ENCODE measurements at regions not wholly inside any gene's neighbourhood (a gene's known extent, or its start where the extent isn't known, plus 50 kb on each side); places are given as distances from the start of the nearest gene placed in this dataset.

DNA sequence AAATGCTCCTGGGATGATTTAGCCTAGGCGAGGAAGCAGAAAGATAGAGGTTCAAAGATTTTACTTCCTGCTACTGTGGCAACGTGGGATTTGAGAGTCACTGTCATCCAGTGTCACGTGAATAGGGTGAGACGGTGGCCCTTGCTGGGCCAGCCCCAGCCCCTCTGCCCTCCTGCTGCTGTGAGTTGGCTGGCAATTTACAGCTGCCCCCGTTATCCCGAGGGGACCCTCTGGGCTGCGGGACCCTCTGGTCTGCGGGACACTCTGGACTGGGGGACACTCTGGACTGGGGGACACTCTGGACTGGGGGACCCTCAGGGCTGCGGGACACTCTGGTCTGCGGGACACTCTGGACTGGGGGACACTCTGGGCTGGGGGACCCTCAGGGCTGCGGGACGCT lies 765.4 kb downstream of the TRIML1 start:
- intact Hi-C loops (cut with DNase I) = no loop called here
- H3K36me3 ChIP-seq = no peaks in the 10 kb centered on the region
- 88% methylated on average over 12 of the region's 12 CpGs for WGBS, 2 donors
- no peak overlapping the region for H3K4me3 ChIP-seq
- TF ChIP-seq POLR2A (IDR thresholded peaks at IDR 0.05) (no peak), EP300 (IDR thresholded peaks at IDR 0.05) (no peak), POLR2AphosphoS5 (IDR thresholded peaks at IDR 0.05) (no peak)
- TF ChIP-seq, protein P1, sequence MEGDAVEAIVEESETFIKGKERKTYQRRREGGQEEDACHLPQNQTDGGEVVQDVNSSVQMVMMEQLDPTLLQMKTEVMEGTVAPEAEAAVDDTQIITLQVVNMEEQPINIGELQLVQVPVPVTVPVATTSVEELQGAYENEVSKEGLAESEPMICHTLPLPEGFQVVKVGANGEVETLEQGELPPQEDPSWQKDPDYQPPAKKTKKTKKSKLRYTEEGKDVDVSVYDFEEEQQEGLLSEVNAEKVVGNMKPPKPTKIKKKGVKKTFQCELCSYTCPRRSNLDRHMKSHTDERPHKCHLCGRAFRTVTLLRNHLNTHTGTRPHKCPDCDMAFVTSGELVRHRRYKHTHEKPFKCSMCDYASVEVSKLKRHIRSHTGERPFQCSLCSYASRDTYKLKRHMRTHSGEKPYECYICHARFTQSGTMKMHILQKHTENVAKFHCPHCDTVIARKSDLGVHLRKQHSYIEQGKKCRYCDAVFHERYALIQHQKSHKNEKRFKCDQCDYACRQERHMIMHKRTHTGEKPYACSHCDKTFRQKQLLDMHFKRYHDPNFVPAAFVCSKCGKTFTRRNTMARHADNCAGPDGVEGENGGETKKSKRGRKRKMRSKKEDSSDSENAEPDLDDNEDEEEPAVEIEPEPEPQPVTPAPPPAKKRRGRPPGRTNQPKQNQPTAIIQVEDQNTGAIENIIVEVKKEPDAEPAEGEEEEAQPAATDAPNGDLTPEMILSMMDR (IDR thresholded peaks at IDR 0.05) = no peak
- no peak overlapping the region for H3K27ac ChIP-seq
- no peaks in the 10 kb centered on the region for H3K4me1 ChIP-seq
- no peak for DNase-seq
- H3K9me3 ChIP-seq = no peaks in the 10 kb centered on the region
- H3K27me3 ChIP-seq = no peaks in the 10 kb centered on the region

DNA sequence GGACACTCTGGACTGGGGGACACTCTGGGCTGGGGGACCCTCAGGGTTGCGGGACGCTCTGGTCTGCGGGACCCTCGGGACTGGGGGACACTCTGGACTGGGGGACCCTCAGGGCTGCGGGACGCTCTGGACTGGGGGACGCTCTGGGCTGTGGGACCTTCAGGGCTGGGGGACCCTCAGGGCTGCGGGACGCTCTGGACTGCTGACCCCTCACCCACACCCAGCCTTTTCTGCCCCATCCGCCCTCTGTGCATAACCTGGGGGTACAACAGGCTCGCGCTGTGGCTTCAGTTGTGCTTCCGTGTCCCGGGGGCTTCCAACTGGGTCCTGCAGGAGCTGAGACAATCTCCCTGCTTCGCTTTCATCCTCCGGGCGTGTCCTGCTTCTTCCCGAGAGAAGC lies 766.0 kb downstream of the TRIML1 start:
- no peaks in the 10 kb centered on the region for H3K27me3 ChIP-seq
- no peaks in the 10 kb centered on the region for H3K36me3 ChIP-seq
- H3K4me3 ChIP-seq = no peak overlapping the region
- WGBS, 2 donors = 86 to 94% methylated on average over 18 of the region's 18 CpGs
- no peak for TF ChIP-seq POLR2A (IDR thresholded peaks at IDR 0.05)
- H3K27ac ChIP-seq = no peak overlapping the region
- DNase-seq = no peak
- no peaks in the 10 kb centered on the region for H3K9me3 ChIP-seq
- no peaks in the 10 kb centered on the region for H3K4me1 ChIP-seq
- intact Hi-C loops (cut with DNase I) = no loop called here

DNA sequence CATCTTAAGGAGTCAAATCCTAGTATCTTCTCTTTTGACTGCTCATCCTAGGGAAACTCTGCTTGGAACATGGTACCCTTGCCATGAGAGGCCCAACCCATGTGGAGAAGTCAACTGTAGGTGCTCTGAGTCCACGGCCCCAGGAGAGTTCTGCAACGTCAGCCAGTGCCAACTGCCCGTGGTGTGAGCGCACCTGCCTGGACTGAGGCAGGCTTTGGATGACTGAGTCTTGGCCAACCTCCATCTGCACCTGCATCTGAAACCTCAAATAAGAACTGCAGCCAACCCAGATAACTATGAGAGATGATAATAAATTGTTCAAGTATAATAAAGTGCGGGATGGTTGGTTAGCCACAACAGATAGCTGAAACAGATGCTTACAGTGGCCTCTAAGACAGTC lies 772.0 kb downstream of the TRIML1 start:
- H3K4me3 ChIP-seq = no peak overlapping the region
- intact Hi-C loops (cut with DNase I) = no loop called here
- no peaks in the 10 kb centered on the region for H3K27me3 ChIP-seq
- H3K4me1 ChIP-seq = no peaks in the 10 kb centered on the region
- TF ChIP-seq, protein P1 (IDR thresholded peaks at IDR 0.05) = no peak
- TF ChIP-seq EP300 (IDR thresholded peaks at IDR 0.05) (no peak), POLR2AphosphoS5 (IDR thresholded peaks at IDR 0.05) (no peak), POLR2A (IDR thresholded peaks at IDR 0.05) (no peak)
- no peak for DNase-seq
- no peak overlapping the region for H3K27ac ChIP-seq
- H3K36me3 ChIP-seq = no peaks in the 10 kb centered on the region
- 91% methylated on average over 5 of the region's 5 CpGs for WGBS, 2 donors
- H3K9me3 ChIP-seq = peaks cover 0 to 7% (median 0%) of the 10 kb centered on the region in 4 donors

DNA sequence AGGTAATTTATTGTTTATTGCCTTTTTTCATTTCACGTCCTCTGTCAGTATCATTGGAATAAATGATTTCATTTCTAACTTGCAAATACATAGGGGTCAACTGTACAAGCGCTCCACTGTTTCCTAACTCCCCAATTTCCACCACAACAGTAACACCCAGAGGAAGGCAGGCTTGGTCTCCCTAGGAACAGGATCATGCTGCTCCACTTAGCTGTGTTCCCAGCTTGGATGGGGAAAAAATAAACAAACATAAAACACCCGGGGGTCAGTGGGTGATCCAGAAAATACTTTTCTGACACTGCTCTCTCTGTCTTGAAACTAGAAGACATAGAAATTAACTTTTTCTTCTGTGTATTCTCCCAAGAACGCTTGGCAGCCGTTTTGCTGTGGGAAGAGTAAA lies 772.5 kb downstream of the TRIML1 start:
- Histone ChIP-seq H3K9me3 (peaks cover 0 to 9% (median 0%) of the 10 kb centered on the region in 4 donors), H3K27me3 (no peaks in the 10 kb centered on the region), H3K4me3 (no peak overlapping the region), H3K27ac (no peak overlapping the region), H3K4me1 (no peaks in the 10 kb centered on the region), H3K36me3 (no peaks in the 10 kb centered on the region)
- WGBS, 2 donors = 70 to 76% methylated on average over 5 of the region's 5 CpGs
- TF ChIP-seq EP300 (IDR thresholded peaks at IDR 0.05) = no peak
- intact Hi-C loops (cut with DNase I) = no loop called here
- no peak for DNase-seq

DNA sequence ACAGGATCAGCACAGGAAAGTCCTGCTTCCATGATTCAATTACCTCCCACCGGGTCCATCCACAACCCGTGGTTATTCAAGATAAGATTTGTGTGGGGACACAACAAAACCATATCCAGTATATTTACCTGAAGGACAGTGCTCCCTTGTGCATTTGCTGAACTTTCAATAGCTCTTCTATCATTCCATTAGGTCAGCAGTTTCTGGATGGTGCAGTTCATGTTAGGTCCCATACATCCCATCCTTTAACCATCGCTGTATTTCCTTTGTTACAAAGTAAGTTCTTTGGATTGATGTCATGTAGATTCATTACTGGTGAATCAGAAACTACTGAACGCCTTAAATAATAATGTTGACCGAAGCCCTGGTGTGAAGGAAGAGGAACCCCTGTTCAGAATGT lies 775.9 kb downstream of the TRIML1 start:
- no peak overlapping the region for H3K27ac ChIP-seq
- TF ChIP-seq POLR2A (IDR thresholded peaks at IDR 0.05) = no peak
- TF ChIP-seq, protein P1 (IDR thresholded peaks at IDR 0.05) = no peak
- no peak for TF ChIP-seq POLR2AphosphoS5 (IDR thresholded peaks at IDR 0.05)
- TF ChIP-seq EP300 (IDR thresholded peaks at IDR 0.05) = no peak
- intact Hi-C loops (cut with DNase I) = no loop called here
- H3K4me1 ChIP-seq = no peaks in the 10 kb centered on the region
- H3K4me3 ChIP-seq = no peak overlapping the region
- H3K9me3 ChIP-seq = peaks cover 0 to 16% (median 0%) of the 10 kb centered on the region in 4 donors
- H3K27me3 ChIP-seq = no peaks in the 10 kb centered on the region
- DNase-seq = no peak
- no peaks in the 10 kb centered on the region for H3K36me3 ChIP-seq
- WGBS, 2 donors = 73 to 92% methylated on average over 5 of the region's 5 CpGs

DNA sequence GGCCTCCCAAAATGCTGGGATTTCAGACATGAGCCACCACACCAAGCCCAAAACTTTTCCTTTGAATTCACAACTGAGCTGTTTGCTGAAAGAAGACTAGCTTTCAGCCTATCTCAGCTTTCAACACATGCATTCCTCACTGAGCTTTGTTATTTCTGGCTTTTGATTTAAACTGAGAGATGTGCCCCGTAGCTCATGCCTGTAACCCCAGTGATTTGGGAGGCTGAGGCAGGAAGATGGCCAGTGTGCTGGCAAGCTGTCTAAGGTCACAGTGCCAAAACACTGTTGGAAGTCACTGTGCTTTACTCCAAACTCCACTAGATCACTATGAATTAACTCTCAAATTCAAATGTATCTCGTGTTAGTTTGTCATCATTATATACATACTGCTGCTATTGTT lies 779.5 kb downstream of the TRIML1 start:
- TF ChIP-seq, protein P1 (IDR thresholded peaks at IDR 0.05) = no peak
- no peak for TF ChIP-seq POLR2AphosphoS5 (IDR thresholded peaks at IDR 0.05)
- no peak for TF ChIP-seq POLR2A (IDR thresholded peaks at IDR 0.05)
- TF ChIP-seq EP300 (IDR thresholded peaks at IDR 0.05) = no peak
- DNase-seq = no peak
- Histone ChIP-seq H3K27me3 (no peaks in the 10 kb centered on the region), H3K4me1 (no peaks in the 10 kb centered on the region), H3K9me3 (peaks cover 0 to 13% (median 0%) of the 10 kb centered on the region in 4 donors), H3K4me3 (no peak overlapping the region), H3K27ac (no peak overlapping the region), H3K36me3 (no peaks in the 10 kb centered on the region)
- 71 to 75% methylated on average over 2 of the region's 2 CpGs for WGBS, 2 donors
- intact Hi-C loops (cut with DNase I) = no loop called here
